GM23338 (cell line): ENCODE measurements at regions not wholly inside any gene's neighbourhood (a gene's known extent, or its start where the extent isn't known, plus 50 kb on each side); places are given as distances from the start of the nearest gene placed in this dataset.

Experiments
- ATAC-seq: fragments of 200-7000 bp; cut with Tn5 transposase; 3 replicates; pipeline ENCODE4 v1.9.1; 2020
- DNase-seq: peaks from one replicate; pipeline ENCODE4 v3.0.0-alpha.2; 2015; ENCODE audit warnings: low spot score
- H2AFZ ChIP-seq: fragments of 200-600 bp; sonication (generic); 2 replicates; pipeline ENCODE4 v1.8.0; 2016; ENCODE audit warnings: antibody characterized with exemption, mild to moderate bottlenecking, moderate library complexity
- H3F3A ChIP-seq: fragments of 200-600 bp; sonication (generic); replicated peaks from 2 replicates; pipeline ENCODE4 v1.8.0; 2017; ENCODE audit warnings: antibody characterized with exemption, mixed run types, low read depth
- H3K27ac ChIP-seq: fragments of 200-600 bp; sonication (generic); 2 replicates; pipeline ENCODE4 v1.6.1; 2016; ENCODE audit warnings: low read depth
- H3K27me3 ChIP-seq: fragments of 200-600 bp; sonication (generic); 2 replicates; pipeline ENCODE4 v1.8.0; 2016; ENCODE audit warnings: mild to moderate bottlenecking, mixed run types, moderate library complexity; ENCODE audit not compliant: insufficient read depth
- H3K36me3 ChIP-seq: fragments of 200-600 bp; sonication (generic); 2 replicates; pipeline ENCODE4 v1.8.0; 2016; ENCODE audit warnings: mild to moderate bottlenecking; ENCODE audit not compliant: insufficient read depth
- H3K4me1 ChIP-seq: fragments of 200-600 bp; sonication (generic); 2 replicates; pipeline ENCODE4 v1.8.0; 2016; ENCODE audit warnings: mild to moderate bottlenecking, moderate library complexity; ENCODE audit not compliant: insufficient read depth
- H3K4me2 ChIP-seq: fragments of 200-600 bp; sonication (generic); 2 replicates; pipeline ENCODE4 v1.7.1; 2017; ENCODE audit warnings: mixed run types
- H3K4me3 ChIP-seq: fragments of 200-600 bp; sonication (generic); 2 replicates; pipeline ENCODE4 v1.6.1; 2016; ENCODE audit warnings: mixed run types
- H3K79me2 ChIP-seq: fragments of 200-600 bp; sonication (generic); replicated peaks from 2 replicates; pipeline ENCODE4 v1.8.0; 2017; ENCODE audit warnings: mild to moderate bottlenecking; ENCODE audit not compliant: insufficient read depth
- H3K9me2 ChIP-seq: fragments of 200-600 bp; sonication (generic); 2 replicates; pipeline ENCODE4 v1.8.0; 2017; ENCODE audit not compliant: insufficient read depth
- H4K20me1 ChIP-seq: fragments of 200-600 bp; sonication (generic); replicated peaks from 2 replicates; pipeline ENCODE4 v1.8.0; 2017; ENCODE audit warnings: mild to moderate bottlenecking; ENCODE audit not compliant: insufficient read depth
- H3K27ac Mint-ChIP-seq: 2 replicates; pipeline ENCODE4 v1.8.0; 2020; ENCODE audit warnings: inconsistent platforms, mild to moderate bottlenecking, moderate library complexity, mixed read lengths
- H3K27me3 Mint-ChIP-seq: 3 replicates; pipeline ENCODE4 v1.8.0; 2022; ENCODE audit warnings: low read depth, mild to moderate bottlenecking, moderate library complexity, mixed read lengths, inconsistent platforms; ENCODE audit not compliant: insufficient read depth, poor library complexity
- H3K36me3 Mint-ChIP-seq: 3 replicates; pipeline ENCODE4 v1.8.0; 2021; ENCODE audit warnings: low read depth, mild to moderate bottlenecking, inconsistent platforms, moderate library complexity, mixed read lengths
- H3K4me1 Mint-ChIP-seq: 3 replicates; pipeline ENCODE4 v1.8.0; 2020; ENCODE audit warnings: mild to moderate bottlenecking, inconsistent platforms, mixed read lengths
- H3K4me3 Mint-ChIP-seq: 3 replicates; pipeline ENCODE4 v1.8.0; 2021; ENCODE audit warnings: moderate library complexity, mild to moderate bottlenecking, inconsistent platforms, mixed read lengths
- H3K9me3 Mint-ChIP-seq: 3 replicates; pipeline ENCODE4 v1.8.0; 2020; ENCODE audit warnings: moderate library complexity, mild to moderate bottlenecking, inconsistent platforms, mixed read lengths
- CREB1 ChIP-seq: fragments of 250-450 bp; sonication (Bioruptor Pico); IDR thresholded peaks from 2 replicates; pipeline ENCODE4 v1.5.0; 2020; ENCODE audit warnings: low read depth, mild to moderate bottlenecking, moderate library complexity
- EZH2 ChIP-seq: fragments of 200-600 bp; sonication (generic); IDR thresholded peaks from one replicate; pipeline ENCODE4 v1.8.0; 2017; ENCODE audit warnings: antibody characterized with exemption, mild to moderate bottlenecking, low read depth; ENCODE audit not compliant: unreplicated experiment
- EZH2phosphoT487 ChIP-seq: fragments of 200-600 bp; sonication (generic); IDR thresholded peaks from one replicate; pipeline ENCODE4 v1.8.1; 2018; ENCODE audit warnings: antibody characterized with exemption; ENCODE audit not compliant: unreplicated experiment
- POLR2AphosphoS5 ChIP-seq: IDR thresholded peaks from 2 replicates; pipeline ENCODE4 v1.6.1; 2016; ENCODE audit warnings: antibody characterized with exemption, low read depth
- STAT1 ChIP-seq: IDR thresholded peaks from one replicate; pipeline ENCODE4 v1.6.1; 2016; ENCODE audit warnings: antibody characterized with exemption; ENCODE audit not compliant: unreplicated experiment
- ZNF114 ChIP-seq: fragments of 250-450 bp; sonication (Bioruptor Pico); IDR thresholded peaks from 2 replicates; pipeline ENCODE4 v1.5.0; 2020; ENCODE audit warnings: mild to moderate bottlenecking, moderate library complexity
- ZNF331 ChIP-seq: fragments of 250-450 bp; sonication (Bioruptor Pico); IDR thresholded peaks from 2 replicates; pipeline ENCODE4 v1.5.0; 2020; ENCODE audit warnings: low read depth, mild to moderate bottlenecking, moderate library complexity
- TF ChIP-seq, protein P1 (sequence below): IDR thresholded peaks from 2 replicates; pipeline ENCODE4 v1.6.1; 2016; ENCODE audit warnings: antibody characterized with exemption
- TF ChIP-seq, protein P2 (sequence below): IDR thresholded peaks from one replicate; pipeline ENCODE4 v1.6.1; 2018; ENCODE audit warnings: antibody characterized with exemption; ENCODE audit not compliant: unreplicated experiment
- TF ChIP-seq, protein P3 (sequence below), 2 experiments: fragments of 200-600 bp in 1 of 2; sonication (generic) in 1 of 2; conservative IDR thresholded peaks; 2 replicates each; pipeline versions ENCODE4 v1.5.1 to v1.6.1; 2016 to 2017; ENCODE audit warnings: antibody characterized with exemption in 2 of 2, low read depth in 2 of 2, mild to moderate bottlenecking in 2 of 2, moderate library complexity in 1 of 2

DNA sequence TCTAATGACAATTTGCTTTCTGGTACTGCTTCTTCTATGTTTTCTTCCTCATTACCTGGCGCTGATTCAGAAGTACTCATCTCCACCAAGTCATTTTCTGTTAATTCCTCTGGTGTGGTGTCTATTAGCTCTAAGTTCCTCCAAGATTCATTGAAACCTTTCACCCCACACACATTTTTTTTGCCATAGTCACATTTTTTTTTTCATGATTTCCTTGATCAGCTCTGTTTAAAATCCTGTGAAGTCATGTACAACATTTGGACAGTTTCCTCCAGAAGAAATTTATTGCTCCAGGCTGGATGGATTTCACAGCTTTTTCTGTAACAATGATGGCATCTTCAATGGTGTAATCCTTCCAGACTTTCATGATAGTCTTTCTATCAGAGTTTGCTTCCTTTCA, 243.2 kb upstream of the VEPH1 start:
- H3K4me2 ChIP-seq, result no peak overlapping the region
- H3K36me3 ChIP-seq, result no peaks in the 10 kb centered on the region
- Mint-ChIP-seq H3K27me3 (no peaks in the 10 kb centered on the region), H3K4me3 (no peak overlapping the region), H3K36me3 (no peaks in the 10 kb centered on the region; the same call in 2 of the 3 replicates), H3K27ac (no peak overlapping the region), H3K4me1 (no peaks in the 10 kb centered on the region), H3K9me3 (peaks cover 12% of the 10 kb centered on the region)
- H3K4me3 ChIP-seq, result no peak overlapping the region
- no peak overlapping the region for H3K27ac ChIP-seq
- DNase-seq (no peak), ATAC-seq (no peak)
- no peak overlapping the region for H2AFZ ChIP-seq
- no peaks in the 10 kb centered on the region; the same call in 1 of the 2 replicates for H3K4me1 ChIP-seq
- no peaks in the 10 kb centered on the region for H3K9me2 ChIP-seq
- H3K27me3 ChIP-seq, result no peaks in the 10 kb centered on the region
- no peaks in the 10 kb centered on the region for H4K20me1 ChIP-seq
- H3F3A ChIP-seq, result no peaks in the 10 kb centered on the region
- H3K79me2 ChIP-seq, result no peaks in the 10 kb centered on the region
- TF ChIP-seq EZH2 (no peak), CREB1 (CRISPR knock-in tag) (no peak), ZNF331 (CRISPR knock-in tag) (no peak), POLR2AphosphoS5 (no peak), EZH2phosphoT487 (no peak)
- TF ChIP-seq, protein P1, sequence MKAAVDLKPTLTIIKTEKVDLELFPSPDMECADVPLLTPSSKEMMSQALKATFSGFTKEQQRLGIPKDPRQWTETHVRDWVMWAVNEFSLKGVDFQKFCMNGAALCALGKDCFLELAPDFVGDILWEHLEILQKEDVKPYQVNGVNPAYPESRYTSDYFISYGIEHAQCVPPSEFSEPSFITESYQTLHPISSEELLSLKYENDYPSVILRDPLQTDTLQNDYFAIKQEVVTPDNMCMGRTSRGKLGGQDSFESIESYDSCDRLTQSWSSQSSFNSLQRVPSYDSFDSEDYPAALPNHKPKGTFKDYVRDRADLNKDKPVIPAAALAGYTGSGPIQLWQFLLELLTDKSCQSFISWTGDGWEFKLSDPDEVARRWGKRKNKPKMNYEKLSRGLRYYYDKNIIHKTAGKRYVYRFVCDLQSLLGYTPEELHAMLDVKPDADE, result no peak
- TF ChIP-seq, protein P2, sequence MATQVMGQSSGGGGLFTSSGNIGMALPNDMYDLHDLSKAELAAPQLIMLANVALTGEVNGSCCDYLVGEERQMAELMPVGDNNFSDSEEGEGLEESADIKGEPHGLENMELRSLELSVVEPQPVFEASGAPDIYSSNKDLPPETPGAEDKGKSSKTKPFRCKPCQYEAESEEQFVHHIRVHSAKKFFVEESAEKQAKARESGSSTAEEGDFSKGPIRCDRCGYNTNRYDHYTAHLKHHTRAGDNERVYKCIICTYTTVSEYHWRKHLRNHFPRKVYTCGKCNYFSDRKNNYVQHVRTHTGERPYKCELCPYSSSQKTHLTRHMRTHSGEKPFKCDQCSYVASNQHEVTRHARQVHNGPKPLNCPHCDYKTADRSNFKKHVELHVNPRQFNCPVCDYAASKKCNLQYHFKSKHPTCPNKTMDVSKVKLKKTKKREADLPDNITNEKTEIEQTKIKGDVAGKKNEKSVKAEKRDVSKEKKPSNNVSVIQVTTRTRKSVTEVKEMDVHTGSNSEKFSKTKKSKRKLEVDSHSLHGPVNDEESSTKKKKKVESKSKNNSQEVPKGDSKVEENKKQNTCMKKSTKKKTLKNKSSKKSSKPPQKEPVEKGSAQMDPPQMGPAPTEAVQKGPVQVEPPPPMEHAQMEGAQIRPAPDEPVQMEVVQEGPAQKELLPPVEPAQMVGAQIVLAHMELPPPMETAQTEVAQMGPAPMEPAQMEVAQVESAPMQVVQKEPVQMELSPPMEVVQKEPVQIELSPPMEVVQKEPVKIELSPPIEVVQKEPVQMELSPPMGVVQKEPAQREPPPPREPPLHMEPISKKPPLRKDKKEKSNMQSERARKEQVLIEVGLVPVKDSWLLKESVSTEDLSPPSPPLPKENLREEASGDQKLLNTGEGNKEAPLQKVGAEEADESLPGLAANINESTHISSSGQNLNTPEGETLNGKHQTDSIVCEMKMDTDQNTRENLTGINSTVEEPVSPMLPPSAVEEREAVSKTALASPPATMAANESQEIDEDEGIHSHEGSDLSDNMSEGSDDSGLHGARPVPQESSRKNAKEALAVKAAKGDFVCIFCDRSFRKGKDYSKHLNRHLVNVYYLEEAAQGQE, result no peak
- TF ChIP-seq, protein P3, sequence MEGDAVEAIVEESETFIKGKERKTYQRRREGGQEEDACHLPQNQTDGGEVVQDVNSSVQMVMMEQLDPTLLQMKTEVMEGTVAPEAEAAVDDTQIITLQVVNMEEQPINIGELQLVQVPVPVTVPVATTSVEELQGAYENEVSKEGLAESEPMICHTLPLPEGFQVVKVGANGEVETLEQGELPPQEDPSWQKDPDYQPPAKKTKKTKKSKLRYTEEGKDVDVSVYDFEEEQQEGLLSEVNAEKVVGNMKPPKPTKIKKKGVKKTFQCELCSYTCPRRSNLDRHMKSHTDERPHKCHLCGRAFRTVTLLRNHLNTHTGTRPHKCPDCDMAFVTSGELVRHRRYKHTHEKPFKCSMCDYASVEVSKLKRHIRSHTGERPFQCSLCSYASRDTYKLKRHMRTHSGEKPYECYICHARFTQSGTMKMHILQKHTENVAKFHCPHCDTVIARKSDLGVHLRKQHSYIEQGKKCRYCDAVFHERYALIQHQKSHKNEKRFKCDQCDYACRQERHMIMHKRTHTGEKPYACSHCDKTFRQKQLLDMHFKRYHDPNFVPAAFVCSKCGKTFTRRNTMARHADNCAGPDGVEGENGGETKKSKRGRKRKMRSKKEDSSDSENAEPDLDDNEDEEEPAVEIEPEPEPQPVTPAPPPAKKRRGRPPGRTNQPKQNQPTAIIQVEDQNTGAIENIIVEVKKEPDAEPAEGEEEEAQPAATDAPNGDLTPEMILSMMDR (conservative IDR thresholded peaks at IDR 0.05; ENCODE audit: low read depth in 2 of 2), result no peak

DNA sequence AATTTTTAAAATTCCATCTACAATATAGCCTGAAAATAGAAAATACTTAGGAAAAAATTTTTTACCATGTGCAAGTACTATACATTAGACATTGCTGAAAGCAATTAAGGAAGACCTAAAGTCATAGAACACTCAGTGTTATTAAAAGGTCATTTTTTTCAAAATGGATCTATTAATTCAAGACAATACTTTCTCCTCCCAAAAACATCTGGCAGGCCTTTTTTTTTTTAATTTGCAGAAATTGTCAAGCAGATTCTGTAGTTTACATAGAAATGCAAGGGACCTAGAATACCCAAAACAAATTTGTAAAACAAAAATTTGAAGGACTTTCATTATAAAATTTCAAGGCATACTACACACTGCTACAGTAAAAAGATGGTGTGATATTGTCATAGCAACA, 238.4 kb upstream of the VEPH1 start:
- ATAC-seq, result no peak
- H2AFZ ChIP-seq, result no peak overlapping the region
- no peak overlapping the region for H3K4me2 ChIP-seq
- no peaks in the 10 kb centered on the region for H4K20me1 ChIP-seq
- H3K27ac ChIP-seq, result no peak overlapping the region
- no peak overlapping the region for H3K4me3 ChIP-seq
- peaks cover 4% of the 10 kb centered on the region for H3K9me2 ChIP-seq
- Mint-ChIP-seq H3K4me1 (no peaks in the 10 kb centered on the region), H3K27me3 (peaks cover 2% of the 10 kb centered on the region), H3K9me3 (peaks cover 12% of the 10 kb centered on the region), H3K36me3 (no peaks in the 10 kb centered on the region; the same call in 2 of the 3 replicates), H3K4me3 (no peak overlapping the region), H3K27ac (no peak overlapping the region)
- no peaks in the 10 kb centered on the region for H3K27me3 ChIP-seq
- H3K4me1 ChIP-seq, result no peaks in the 10 kb centered on the region; the same call in 1 of the 2 replicates
- no peaks in the 10 kb centered on the region for H3K36me3 ChIP-seq
- H3K79me2 ChIP-seq, result no peaks in the 10 kb centered on the region
- no peak for DNase-seq
- no peaks in the 10 kb centered on the region for H3F3A ChIP-seq
- TF ChIP-seq, protein P3 (conservative IDR thresholded peaks at IDR 0.05; ENCODE audit: low read depth in 2 of 2), result no peak
- TF ChIP-seq EZH2phosphoT487 (no peak), CREB1 (CRISPR knock-in tag) (no peak), STAT1 (no peak), ZNF114 (no peak)
